CD4-positive, alpha-beta T cell (primary cell): ENCODE measurements at regions not wholly inside any gene's neighbourhood (a gene's known extent, or its start where the extent isn't known, plus 50 kb on each side); places are given as distances from the start of the nearest gene placed in this dataset.

Experiments
- ATAC-seq: fragments of 200-7000 bp; cut with Tn5 transposase; one replicate; pipeline ENCODE4 v1.10.0; 2022; ENCODE audit warnings: mild to moderate bottlenecking; ENCODE audit not compliant: poor library complexity
- CTCF ChIA-PET: fragments of 350-600 bp; sonication (Branson Sonifier 250); formaldehyde crosslinking; loops from one replicate; lab custom pipeline; 2021; ENCODE audit warnings: antibody characterized with exemption, inconsistent platforms; lab: Charles Lee
- POLR2A ChIA-PET: fragments of 350-600 bp; sonication (Branson Sonifier 250); formaldehyde crosslinking; loops from one replicate; lab custom pipeline; 2021; ENCODE audit warnings: antibody characterized with exemption, inconsistent platforms; lab: Charles Lee
- DNase-seq, 14 experiments: peaks; one replicate each; pipeline ENCODE4 v3.0.0-alpha.2; 2013 to 2020; ENCODE audit warnings: mixed read lengths in 2 of 14
- H3K27ac ChIP-seq, 2 donors: one replicate each; pipeline versions ENCODE4 v1.5.1 to v1.7.0; 2013; ENCODE audit warnings: low read length in 2 of 2, low read depth in 1 of 2, mild to moderate bottlenecking in 1 of 2
- H3K27me3 ChIP-seq, 2 experiments: 1 replicate in 1 of 2; 2 replicates in 1 of 2; pipeline versions ENCODE4 v1.6.1 to v1.7.0; 2013; ENCODE audit warnings: low read length in 2 of 2, control low read depth in 1 of 2, mild to moderate bottlenecking in 1 of 2, moderate library complexity in 1 of 2; ENCODE audit not compliant: insufficient read depth in 2 of 2, control insufficient read depth in 1 of 2
- H3K36me3 ChIP-seq: one replicate; pipeline ENCODE4 v1.6.1; 2013; ENCODE audit warnings: low read length, control low read depth; ENCODE audit not compliant: insufficient read depth
- H3K4me1 ChIP-seq: one replicate; pipeline ENCODE4 v1.6.1; 2013; ENCODE audit warnings: low read length, control low read depth; ENCODE audit not compliant: insufficient read depth
- H3K4me3 ChIP-seq: one replicate; pipeline ENCODE4 v1.5.1; 2013; ENCODE audit warnings: mild to moderate bottlenecking, low read length, moderate library complexity
- H3K9me3 ChIP-seq, 2 experiments: 1 replicate in 1 of 2; 2 replicates in 1 of 2; pipeline versions ENCODE4 v1.6.1 to v1.7.0; 2013; ENCODE audit warnings: low read length in 2 of 2, mild to moderate bottlenecking in 2 of 2, control low read depth in 1 of 2, moderate library complexity in 1 of 2; ENCODE audit not compliant: control insufficient read depth in 1 of 2, insufficient read depth in 1 of 2
- H3K27ac Mint-ChIP-seq: one replicate; pipeline ENCODE4 v1.8.0; 2020; ENCODE audit warnings: mixed read lengths
- H3K27me3 Mint-ChIP-seq: one replicate; pipeline ENCODE4 v1.8.0; 2021; ENCODE audit warnings: mixed read lengths
- H3K36me3 Mint-ChIP-seq: one replicate; pipeline ENCODE4 v1.8.0; 2021; ENCODE audit warnings: low read depth, mixed read lengths
- H3K4me1 Mint-ChIP-seq: one replicate; pipeline ENCODE4 v1.8.0; 2021; ENCODE audit warnings: low read depth, mixed read lengths
- H3K4me3 Mint-ChIP-seq: one replicate; pipeline ENCODE4 v1.8.0; 2020; ENCODE audit warnings: mild to moderate bottlenecking, mixed read lengths
- H3K9me3 Mint-ChIP-seq: one replicate; pipeline ENCODE4 v1.8.0; 2020; ENCODE audit warnings: mixed read lengths
- CTCF ChIP-seq: fragments of 200-600 bp; IDR thresholded peaks from one replicate; pipeline ENCODE4 v1.8.0; 2022; ENCODE audit warnings: antibody characterized with exemption, mild to moderate bottlenecking
- intact Hi-C, 2 experiments: fragments of 100-400 bp; cut with DNase I in 1 of 2; cut with micrococcal nuclease in 1 of 2; formaldehyde crosslinking; loops; one replicate each; pipeline versions ENCODE4 v1.15.1 to v1.9.0; 2023 to 2025; cut with DNase I, micrococcal nuclease

DNA sequence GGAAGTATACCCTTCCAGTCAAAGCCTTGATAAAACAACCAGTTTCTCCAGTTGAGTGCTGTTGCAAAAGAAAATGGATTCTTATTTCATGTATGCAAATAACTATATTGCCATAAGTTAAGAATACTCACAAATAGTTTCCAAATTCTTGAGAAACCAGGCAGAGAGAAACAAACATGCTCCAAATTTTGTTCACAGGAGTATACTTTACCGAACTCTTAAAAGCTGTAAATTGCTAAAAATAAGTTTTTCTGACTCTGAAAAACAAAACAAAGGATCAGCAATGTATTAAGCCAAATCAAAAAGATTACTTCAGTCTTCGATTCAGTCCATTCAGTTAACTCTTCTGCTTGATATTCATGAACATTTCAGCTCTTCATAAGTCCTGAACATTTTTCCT lies 646.5 kb downstream of the MCTP2 start:
- H3K4me1 ChIP-seq, result no peaks in the 10 kb centered on the region
- Mint-ChIP-seq H3K27ac (no peak overlapping the region), H3K36me3 (no peaks in the 10 kb centered on the region), H3K4me3 (no peak overlapping the region), H3K27me3 (no peaks in the 10 kb centered on the region), H3K9me3 (peaks cover 2% of the 10 kb centered on the region), H3K4me1 (no peaks in the 10 kb centered on the region)
- peaks cover 0 to 11% of the 10 kb centered on the region in 2 experiments for H3K9me3 ChIP-seq
- DNase-seq (no peak), ATAC-seq (no peak)
- ChIA-PET CTCF (no interaction called here), POLR2A (no interaction called here)
- H3K27me3 ChIP-seq, result no peaks in the 10 kb centered on the region
- intact Hi-C loops, result no loop called here
- H3K27ac ChIP-seq, result no peak overlapping the region
- H3K36me3 ChIP-seq, result no peaks in the 10 kb centered on the region
- H3K4me3 ChIP-seq, result no peak overlapping the region
- TF ChIP-seq CTCF, result no peak

DNA sequence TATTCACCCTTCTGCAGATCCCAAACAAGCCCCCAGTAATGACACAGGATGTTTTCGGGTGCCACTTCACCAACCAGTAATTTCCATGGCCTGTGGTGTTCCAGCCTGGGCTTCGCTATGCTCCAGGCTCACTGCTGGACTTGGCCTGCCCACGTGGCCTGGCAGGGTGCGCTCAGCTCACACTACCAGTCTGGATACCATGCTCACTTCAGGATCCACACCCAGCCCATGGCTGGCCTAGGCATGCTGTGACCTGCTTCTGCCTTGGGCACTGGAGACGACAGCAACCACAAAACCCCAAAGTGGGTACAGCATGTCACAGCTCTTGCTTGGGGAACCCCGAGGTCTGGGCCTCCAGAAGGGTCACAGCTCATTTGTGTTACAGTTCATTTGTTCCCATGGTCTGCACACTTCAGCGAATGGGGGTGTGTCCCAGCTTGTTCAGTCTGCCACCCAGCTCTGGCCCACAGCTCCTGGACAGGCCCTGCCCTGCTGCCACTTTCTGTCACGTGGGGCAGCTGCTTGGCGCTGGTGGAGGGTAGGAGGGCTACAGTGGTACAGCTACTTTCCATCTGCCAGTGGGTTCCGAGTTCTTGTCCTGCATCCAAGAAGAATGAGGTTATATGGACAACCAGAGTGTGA lies 650.8 kb downstream of the MCTP2 start:
- H3K36me3 Mint-ChIP-seq, result no peaks in the 10 kb centered on the region
- no peaks in the 10 kb centered on the region for H3K27me3 Mint-ChIP-seq
- intact Hi-C loops, result no loop called here
- no peak overlapping the region for H3K4me3 Mint-ChIP-seq
- ChIA-PET CTCF (no interaction called here), POLR2A (no interaction called here)
- H3K27me3 ChIP-seq, result no peaks in the 10 kb centered on the region
- no peak for TF ChIP-seq CTCF
- no peak overlapping the region for H3K27ac Mint-ChIP-seq
- H3K9me3 Mint-ChIP-seq, result peaks cover 9% of the 10 kb centered on the region
- H3K36me3 ChIP-seq, result no peaks in the 10 kb centered on the region
- H3K27ac ChIP-seq, result no peak overlapping the region
- peaks cover 0 to 7% of the 10 kb centered on the region in 2 experiments for H3K9me3 ChIP-seq
- ATAC-seq, result no peak
- no peaks in the 10 kb centered on the region for H3K4me1 ChIP-seq
- H3K4me1 Mint-ChIP-seq, result no peaks in the 10 kb centered on the region
- no peak for DNase-seq
- no peak overlapping the region for H3K4me3 ChIP-seq

- no peak for DNase-seq
- no peak for ATAC-seq
- Mint-ChIP-seq H3K27ac (no peak overlapping the region), H3K36me3 (no peaks in the 10 kb centered on the region), H3K4me3 (no peak overlapping the region), H3K27me3 (no peaks in the 10 kb centered on the region), H3K4me1 (no peaks in the 10 kb centered on the region), H3K9me3 (peaks cover 9% of the 10 kb centered on the region)
- H3K4me1 ChIP-seq, result no peaks in the 10 kb centered on the region
- H3K4me3 ChIP-seq, result no peak overlapping the region
- no peaks in the 10 kb centered on the region for H3K36me3 ChIP-seq
- POLR2A ChIA-PET, result no interaction called here
- no peak overlapping the region for H3K27ac ChIP-seq
- no peaks in the 10 kb centered on the region for H3K27me3 ChIP-seq
- CTCF ChIA-PET, result no interaction called here
- intact Hi-C loops, result no loop called here
- H3K9me3 ChIP-seq, result peaks cover 0 to 1% of the 10 kb centered on the region in 2 experiments
- TF ChIP-seq CTCF, result no peak
These were observed 656.0 kb downstream of the MCTP2 start for GRCh38 chr15:94887391-94887790.
